ENCODE measurements at regions not wholly inside any gene's neighbourhood (a gene's known extent, or its start where the extent isn't known, plus 50 kb on each side); places are given as distances from the start of the nearest gene placed in this dataset.
"Not testable (repeated sequence)": the region's sequence is repeated elsewhere in the genome, so short reads cannot be mapped to it uniquely, and the experiment has no call there.

- no peaks in the 10 kb centered on the region for H3K36me3 ChIP-seq (ENCODE audit: low read depth)
- H3K4me1 ChIP-seq (ENCODE audit: low read depth), result no peaks in the 10 kb centered on the region
- no peak for TF ChIP-seq CTCF (IDR thresholded peaks at IDR 0.05)
- no peak for DNase-seq
- intact Hi-C loops (cut with DNase I, micrococcal nuclease), result no loop called here
- no peak overlapping the region for H3K4me3 ChIP-seq
- ATAC-seq, result no peak
- H3K9me3 ChIP-seq, result no peaks in the 10 kb centered on the region
Observed at GRCh38 chr3:15872807-15873206, 75.0 kb upstream of the ANKRD28 start.

GRCh38 chr3:15873415-15873814 lies 75.6 kb upstream of the ANKRD28 start:
- TF ChIP-seq CTCF (IDR thresholded peaks at IDR 0.05), result no peak
- Histone ChIP-seq H3K4me1 (ENCODE audit: low read depth) (no peaks in the 10 kb centered on the region), H3K9me3 (no peaks in the 10 kb centered on the region), H3K36me3 (ENCODE audit: low read depth) (no peaks in the 10 kb centered on the region), H3K4me3 (no peak overlapping the region)
- intact Hi-C loops (cut with DNase I, micrococcal nuclease), result no loop called here
- DNase-seq, result no peak
- ATAC-seq, result no peak

- no peak for TF ChIP-seq CTCF (IDR thresholded peaks at IDR 0.05)
- ATAC-seq, result no peak
- Histone ChIP-seq H3K9me3 (no peaks in the 10 kb centered on the region), H3K4me3 (no peak overlapping the region), H3K36me3 (ENCODE audit: low read depth) (no peaks in the 10 kb centered on the region), H3K4me1 (ENCODE audit: low read depth) (no peaks in the 10 kb centered on the region)
- DNase-seq, result no peak
- intact Hi-C loops (cut with DNase I, micrococcal nuclease), result no loop called here
Observed at GRCh38 chr3:15875016-15875689, 77.4 kb upstream of the ANKRD28 start.

- no peaks in the 10 kb centered on the region for H3K9me3 ChIP-seq
- no peak overlapping the region for H3K4me3 ChIP-seq
- H3K36me3 ChIP-seq (ENCODE audit: low read depth), result no peaks in the 10 kb centered on the region
- intact Hi-C loops (cut with DNase I, micrococcal nuclease), result no loop called here
- no peaks in the 10 kb centered on the region for H3K4me1 ChIP-seq (ENCODE audit: low read depth)
- TF ChIP-seq CTCF (IDR thresholded peaks at IDR 0.05), result no peak
- DNase-seq (no peak), ATAC-seq (no peak)
Observed at GRCh38 chr3:15876669-15877068, 78.9 kb upstream of the ANKRD28 start.

GRCh38 chr3:15877813-15878212 lies 80.0 kb upstream of the ANKRD28 start:
- TF ChIP-seq CTCF (IDR thresholded peaks at IDR 0.05), result no peak
- intact Hi-C loops (cut with DNase I, micrococcal nuclease), result no loop called here
- no peaks in the 10 kb centered on the region for H3K9me3 ChIP-seq
- H3K4me1 ChIP-seq (ENCODE audit: low read depth), result no peaks in the 10 kb centered on the region
- no peaks in the 10 kb centered on the region for H3K36me3 ChIP-seq (ENCODE audit: low read depth)
- ATAC-seq (no peak), DNase-seq (no peak)
- no peak overlapping the region for H3K4me3 ChIP-seq

GRCh38 chr3:15879787-15880186 lies 82.0 kb upstream of the ANKRD28 start:
- intact Hi-C loops (cut with DNase I, micrococcal nuclease); ATAC-seq; DNase-seq: not testable (repeated sequence)

More at GRCh38 chr3:15879787-15880186, 82.0 kb upstream of the ANKRD28 start:
- not testable (repeated sequence) for H3K36me3 ChIP-seq (ENCODE audit: low read depth); H3K4me1 ChIP-seq (ENCODE audit: low read depth); H3K9me3 ChIP-seq; H3K4me3 ChIP-seq
